Type B pancreatic cell (in vitro differentiated cells): ENCODE measurements at regions not wholly inside any gene's neighbourhood (a gene's known extent, or its start where the extent isn't known, plus 50 kb on each side); places are given as distances from the start of the nearest gene placed in this dataset.

Source experiments
- DNase-seq: peaks from one replicate; pipeline ENCODE4 v3.0.0; 2021; ENCODE audit warnings: mixed read lengths; ENCODE audit not compliant: unreplicated experiment; ENCODE audit errors: extremely low spot score
- H3K27ac Mint-ChIP-seq: 2 replicates; pipeline ENCODE4 v1.8.0; 2021; ENCODE audit warnings: mild to moderate bottlenecking, mixed read lengths
- H3K27me3 Mint-ChIP-seq: 2 replicates; pipeline ENCODE4 v1.8.0; 2021; ENCODE audit warnings: mixed read lengths
- H3K36me3 Mint-ChIP-seq: 2 replicates; pipeline ENCODE4 v1.8.0; 2021; ENCODE audit warnings: mixed read lengths
- H3K4me1 Mint-ChIP-seq: one replicate; pipeline ENCODE4 v1.8.0; 2021; ENCODE audit warnings: mixed read lengths; ENCODE audit not compliant: unreplicated experiment
- H3K4me3 Mint-ChIP-seq: 2 replicates; pipeline ENCODE4 v1.8.0; 2021; ENCODE audit warnings: mild to moderate bottlenecking, mixed read lengths
- H3K9me3 Mint-ChIP-seq: 2 replicates; pipeline ENCODE4 v1.8.0; 2021; ENCODE audit warnings: mixed read lengths
- TF ChIP-seq, protein P1 (sequence below): fragments of 200-600 bp; sonication (generic); conservative IDR thresholded peaks from 2 replicates; pipeline ENCODE4 v1.5.0; 2021; ENCODE audit warnings: antibody characterized with exemption, mild to moderate bottlenecking

DNA sequence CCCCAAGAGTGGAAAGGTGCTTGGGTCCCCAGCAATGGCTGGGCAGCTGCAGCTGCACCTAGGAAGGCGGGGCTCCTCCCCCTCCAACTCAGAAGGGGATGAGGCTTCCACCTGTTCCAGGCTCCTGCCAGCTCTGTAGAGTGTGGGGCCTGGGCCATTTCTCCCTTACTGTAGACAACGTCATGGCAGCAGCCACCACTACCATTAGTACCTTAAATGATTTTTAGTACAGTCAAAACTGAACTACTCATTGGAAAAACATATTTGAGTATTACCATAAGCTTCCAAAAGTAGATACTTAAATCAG lies 1274.2 kb upstream of the GBE1 start:
- Mint-ChIP-seq H3K9me3 (no peaks in the 10 kb centered on the region), H3K27ac (no peak overlapping the region), H3K36me3 (no peaks in the 10 kb centered on the region), H3K27me3 (no peaks in the 10 kb centered on the region), H3K4me3 (no peak overlapping the region), H3K4me1 (no peaks in the 10 kb centered on the region)
- no peak for DNase-seq
- TF ChIP-seq, protein P1, sequence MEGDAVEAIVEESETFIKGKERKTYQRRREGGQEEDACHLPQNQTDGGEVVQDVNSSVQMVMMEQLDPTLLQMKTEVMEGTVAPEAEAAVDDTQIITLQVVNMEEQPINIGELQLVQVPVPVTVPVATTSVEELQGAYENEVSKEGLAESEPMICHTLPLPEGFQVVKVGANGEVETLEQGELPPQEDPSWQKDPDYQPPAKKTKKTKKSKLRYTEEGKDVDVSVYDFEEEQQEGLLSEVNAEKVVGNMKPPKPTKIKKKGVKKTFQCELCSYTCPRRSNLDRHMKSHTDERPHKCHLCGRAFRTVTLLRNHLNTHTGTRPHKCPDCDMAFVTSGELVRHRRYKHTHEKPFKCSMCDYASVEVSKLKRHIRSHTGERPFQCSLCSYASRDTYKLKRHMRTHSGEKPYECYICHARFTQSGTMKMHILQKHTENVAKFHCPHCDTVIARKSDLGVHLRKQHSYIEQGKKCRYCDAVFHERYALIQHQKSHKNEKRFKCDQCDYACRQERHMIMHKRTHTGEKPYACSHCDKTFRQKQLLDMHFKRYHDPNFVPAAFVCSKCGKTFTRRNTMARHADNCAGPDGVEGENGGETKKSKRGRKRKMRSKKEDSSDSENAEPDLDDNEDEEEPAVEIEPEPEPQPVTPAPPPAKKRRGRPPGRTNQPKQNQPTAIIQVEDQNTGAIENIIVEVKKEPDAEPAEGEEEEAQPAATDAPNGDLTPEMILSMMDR = no peak

DNA sequence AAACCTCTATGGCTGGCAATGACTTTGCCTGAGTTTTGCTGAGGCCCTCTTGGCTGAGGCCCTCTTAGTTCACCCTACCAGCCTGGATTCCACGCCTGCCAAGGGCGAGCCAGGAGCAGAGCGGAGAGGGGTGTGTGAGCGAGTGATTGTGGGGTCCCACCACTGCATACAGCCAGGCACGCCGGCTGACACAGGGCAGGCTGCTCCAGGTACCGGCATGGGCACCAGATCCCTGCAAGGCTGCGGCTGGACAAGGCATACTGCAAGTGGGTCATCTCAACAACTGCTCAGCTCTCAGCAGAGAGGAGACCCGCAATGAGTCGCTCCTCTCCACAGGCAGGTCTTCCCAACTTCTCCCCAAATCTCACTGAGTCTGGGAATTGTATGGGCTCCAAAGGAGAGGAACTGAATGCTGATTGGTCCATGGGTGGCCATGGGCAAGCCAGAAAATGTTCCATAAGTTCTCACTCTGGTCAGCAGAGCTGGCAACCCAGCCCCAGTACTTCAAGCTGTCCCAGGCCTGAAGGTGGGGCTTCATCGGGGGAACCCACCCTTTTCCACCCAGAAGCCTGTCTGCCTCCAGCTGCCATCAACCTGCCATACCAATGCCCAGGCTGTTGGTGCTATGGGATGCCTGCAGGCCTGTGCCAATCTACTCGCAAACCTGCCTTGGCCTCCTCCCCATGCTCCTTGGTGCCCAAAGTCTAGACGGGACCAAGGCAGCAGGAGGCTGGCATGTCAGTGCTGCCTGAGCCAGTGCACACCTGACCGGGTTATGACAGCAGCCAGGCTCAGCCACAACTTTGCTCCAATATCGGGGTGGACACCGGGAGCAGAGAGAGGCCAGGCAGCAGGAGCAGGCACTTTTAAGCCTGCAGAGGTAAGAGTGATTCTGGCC lies 1273.6 kb upstream of the GBE1 start:
- TF ChIP-seq, protein P1 = no peak
- H3K4me3 Mint-ChIP-seq = no peak overlapping the region
- H3K9me3 Mint-ChIP-seq = no peaks in the 10 kb centered on the region
- peak; percentile 55 for DNase-seq
- no peak overlapping the region for H3K27ac Mint-ChIP-seq
- no peaks in the 10 kb centered on the region for H3K36me3 Mint-ChIP-seq
- no peaks in the 10 kb centered on the region for H3K27me3 Mint-ChIP-seq
- H3K4me1 Mint-ChIP-seq = no peaks in the 10 kb centered on the region

DNA sequence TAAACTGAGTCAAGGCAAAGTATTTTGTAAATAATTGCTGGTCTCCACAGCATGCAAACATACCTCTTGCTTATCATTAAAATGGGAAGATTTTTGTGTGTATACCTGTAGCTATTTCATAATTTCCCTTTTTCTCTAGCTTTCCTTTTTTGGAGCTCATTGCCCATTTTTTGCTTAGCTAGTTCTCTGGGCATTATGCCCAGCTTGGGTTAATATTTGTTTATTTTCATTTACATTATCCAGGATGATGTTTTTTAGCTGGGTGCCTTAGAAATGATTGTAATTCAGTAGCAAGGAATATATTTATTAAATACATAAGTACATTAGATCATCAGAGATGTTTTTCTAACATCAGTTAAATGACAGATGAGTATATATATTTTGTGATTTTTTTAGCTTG lies 1271.7 kb upstream of the GBE1 start:
- Mint-ChIP-seq H3K9me3 (no peaks in the 10 kb centered on the region), H3K4me1 (no peaks in the 10 kb centered on the region), H3K36me3 (no peaks in the 10 kb centered on the region), H3K27me3 (no peaks in the 10 kb centered on the region), H3K4me3 (no peak overlapping the region), H3K27ac (no peak overlapping the region)
- TF ChIP-seq, protein P1 = no peak
- DNase-seq = no peak

DNA sequence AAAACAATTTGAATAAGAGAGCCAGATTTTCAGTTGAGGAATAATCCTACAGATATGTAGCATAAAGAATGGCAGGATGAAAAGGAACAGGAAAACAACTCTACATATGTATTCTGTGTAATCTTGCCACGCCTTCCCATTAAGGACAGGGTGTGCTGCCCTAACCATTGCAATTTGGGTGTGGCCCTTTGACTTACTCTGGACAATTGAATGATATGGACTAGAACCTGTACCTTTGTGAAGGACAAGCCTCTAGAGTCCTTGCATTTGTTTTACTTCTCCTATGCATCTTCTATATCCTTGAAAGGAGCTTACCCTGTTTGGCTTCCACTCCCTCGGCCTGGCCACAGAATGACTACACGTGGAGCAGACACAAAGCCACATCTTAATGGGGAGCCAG lies 1261.6 kb upstream of the GBE1 start:
- H3K27ac Mint-ChIP-seq = no peak overlapping the region
- H3K9me3 Mint-ChIP-seq = no peaks in the 10 kb centered on the region
- no peak overlapping the region for H3K4me3 Mint-ChIP-seq
- no peaks in the 10 kb centered on the region for H3K27me3 Mint-ChIP-seq
- no peak for DNase-seq
- H3K36me3 Mint-ChIP-seq = no peaks in the 10 kb centered on the region
- no peaks in the 10 kb centered on the region for H3K4me1 Mint-ChIP-seq
- TF ChIP-seq, protein P1 = no peak

DNA sequence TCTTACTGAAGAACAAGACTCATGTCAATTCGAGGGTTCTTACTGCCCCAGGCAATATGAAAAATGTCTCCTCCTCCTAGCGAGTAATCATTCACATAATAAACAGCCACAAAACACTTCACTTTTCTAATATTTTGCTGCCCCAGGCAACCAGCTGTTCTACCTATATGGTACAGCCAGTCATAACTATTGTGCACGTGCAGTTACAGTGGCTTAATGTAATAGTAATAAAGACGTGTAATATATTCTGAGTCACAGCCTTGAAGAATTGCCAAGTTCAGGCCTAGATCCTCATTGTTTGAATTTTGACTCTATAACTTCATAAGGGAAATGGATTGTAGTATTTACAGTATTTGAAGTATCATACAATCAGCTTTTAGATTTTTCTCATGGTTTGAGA lies 1250.0 kb upstream of the GBE1 start:
- Mint-ChIP-seq H3K4me3 (no peak overlapping the region), H3K9me3 (no peaks in the 10 kb centered on the region), H3K27ac (no peak overlapping the region), H3K4me1 (no peaks in the 10 kb centered on the region), H3K27me3 (peaks cover 3% of the 10 kb centered on the region), H3K36me3 (no peaks in the 10 kb centered on the region)
- TF ChIP-seq, protein P1 = no peak
- no peak for DNase-seq

DNA sequence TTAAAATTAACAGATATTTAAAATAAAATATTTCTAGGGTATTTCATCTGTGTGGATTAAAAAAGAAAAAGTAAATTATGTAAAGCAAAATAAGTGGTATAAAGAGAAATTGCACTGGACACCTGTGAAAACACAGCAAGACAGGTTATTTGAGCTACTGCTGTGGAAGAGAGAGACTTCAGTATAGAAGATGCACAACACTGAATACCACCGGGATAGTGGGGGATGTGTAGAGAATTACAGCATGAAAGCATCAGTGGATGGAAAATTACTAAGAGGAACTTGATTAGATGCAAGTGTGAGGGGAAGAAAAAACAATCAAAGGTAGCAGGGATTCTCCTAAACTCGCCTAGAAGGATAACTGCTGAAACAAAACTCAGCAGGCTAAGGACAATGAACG lies 1242.5 kb upstream of the GBE1 start:
- Mint-ChIP-seq H3K36me3 (no peaks in the 10 kb centered on the region), H3K4me3 (no peak overlapping the region), H3K27ac (no peak overlapping the region), H3K27me3 (no peaks in the 10 kb centered on the region), H3K4me1 (no peaks in the 10 kb centered on the region), H3K9me3 (no peaks in the 10 kb centered on the region)
- DNase-seq = no peak
- TF ChIP-seq, protein P1 = no peak
